GM23248 (cell line): ENCODE measurements at regions not wholly inside any gene's neighbourhood (a gene's known extent, or its start where the extent isn't known, plus 50 kb on each side); places are given as distances from the start of the nearest gene placed in this dataset.

Experiments
- DNase-seq: peaks from one replicate; pipeline ENCODE4 v3.0.0-alpha.2; 2015
- H2AFZ ChIP-seq: fragments of 200-600 bp; sonication (generic); 2 replicates; pipeline ENCODE4 v1.6.1; 2016; ENCODE audit warnings: antibody characterized with exemption
- H3F3A ChIP-seq: fragments of 200-600 bp; sonication (generic); 2 replicates; pipeline ENCODE4 v1.6.1; 2016; ENCODE audit warnings: mild to moderate bottlenecking, antibody characterized with exemption, mixed run types; ENCODE audit not compliant: insufficient read depth
- H3K27ac ChIP-seq: fragments of 200-600 bp; sonication (generic); 2 replicates; pipeline ENCODE4 v1.5.1; 2016; ENCODE audit warnings: mild to moderate bottlenecking
- H3K27me3 ChIP-seq: fragments of 200-600 bp; sonication (generic); replicated peaks from 2 replicates; pipeline ENCODE4 v1.6.1; 2016; ENCODE audit warnings: mild to moderate bottlenecking; ENCODE audit not compliant: insufficient read depth
- H3K36me3 ChIP-seq: fragments of 200-600 bp; sonication (generic); 2 replicates; pipeline ENCODE4 v1.6.1; 2016; ENCODE audit warnings: low read depth, mild to moderate bottlenecking
- H3K4me1 ChIP-seq: fragments of 200-600 bp; sonication (generic); 2 replicates; pipeline ENCODE4 v1.6.1; 2016; ENCODE audit warnings: mild to moderate bottlenecking; ENCODE audit not compliant: insufficient read depth
- H3K4me2 ChIP-seq: fragments of 200-600 bp; sonication (generic); one replicate; pipeline ENCODE4 v1.6.1; 2016; ENCODE audit warnings: mild to moderate bottlenecking; ENCODE audit not compliant: unreplicated experiment
- H3K4me3 ChIP-seq: fragments of 200-600 bp; sonication (generic); 2 replicates; pipeline ENCODE4 v1.5.1; 2016; ENCODE audit warnings: mild to moderate bottlenecking
- H3K79me2 ChIP-seq: fragments of 200-600 bp; sonication (generic); 2 replicates; pipeline ENCODE4 v1.6.1; 2016; ENCODE audit warnings: mild to moderate bottlenecking; ENCODE audit not compliant: insufficient read depth
- H3K9ac ChIP-seq: fragments of 200-600 bp; sonication (generic); 2 replicates; pipeline ENCODE4 v1.6.1; 2016; ENCODE audit warnings: mild to moderate bottlenecking
- H3K9me2 ChIP-seq: fragments of 200-600 bp; sonication (generic); 2 replicates; pipeline ENCODE4 v1.6.1; 2016; ENCODE audit warnings: mixed run types, mild to moderate bottlenecking, moderate library complexity; ENCODE audit not compliant: insufficient read depth
- H3K9me3 ChIP-seq: fragments of 200-600 bp; sonication (generic); one replicate; pipeline ENCODE4 v1.6.1; 2017; ENCODE audit warnings: low read depth
- H4K20me1 ChIP-seq: fragments of 200-600 bp; sonication (generic); 2 replicates; pipeline ENCODE4 v1.6.0; 2016; ENCODE audit not compliant: insufficient read depth
- EZH2 ChIP-seq: fragments of 200-600 bp; sonication (generic); IDR thresholded peaks from 2 replicates; pipeline ENCODE4 v1.6.1; 2018; ENCODE audit warnings: antibody characterized with exemption, mild to moderate bottlenecking; ENCODE audit not compliant: insufficient read depth, poor library complexity, severe bottlenecking
- EZH2phosphoT487 ChIP-seq: fragments of 200-600 bp; sonication (generic); IDR thresholded peaks from 2 replicates; pipeline ENCODE4 v1.6.1; 2018; ENCODE audit warnings: antibody characterized with exemption, moderate library complexity, mild to moderate bottlenecking, low read depth; ENCODE audit not compliant: insufficient read depth
- WGBS, 2 experiments: methylation state at CpG; one replicate each; pipeline ENCODE4 v1.1.6; 2015 to 2017; ENCODE audit warnings: low lambda C conversion rate in 2 of 2, low coverage in 1 of 2; ENCODE audit errors: missing lambda C conversion rate in 2 of 2; 5-methylcytosine and 5-hydroxymethylcytosine counted together
- in situ Hi-C: fragments of 300-500 bp; cut with MboI; formaldehyde crosslinking; loops from 2 replicates; pipeline ENCODE4 v1.15.0; 2020

- in situ Hi-C loops = no loop called here
- Histone ChIP-seq H4K20me1 (no peaks in the 10 kb centered on the region), H3K79me2 (no peaks in the 10 kb centered on the region), H3F3A (peaks cover 44% of the 10 kb centered on the region), H3K4me2 (peak overlapping the region; percentile 78), H3K4me3 (peak overlapping the region; percentile 60), H3K9me2 (no peaks in the 10 kb centered on the region), H3K27me3 (no peaks in the 10 kb centered on the region), H2AFZ (peak overlapping the region; percentile 61), H3K9me3 (no peaks in the 10 kb centered on the region), H3K9ac (peak overlapping the region; percentile 78), H3K36me3 (no peaks in the 10 kb centered on the region), H3K4me1 (peaks cover 54% of the 10 kb centered on the region), H3K27ac (peak overlapping the region; percentile 95)
- peak; percentile 88 for DNase-seq
- WGBS, 2 experiments = 0% methylated on average over 3 of the region's 3 CpGs
- TF ChIP-seq EZH2phosphoT487 (no peak), EZH2 (no peak)
Measured at GRCh38 chr20:50339466-50339901, 148.9 kb downstream of the CEBPB start.

GRCh38 chr20:50340541-50340940, 149.9 kb downstream of the CEBPB start:
- H3K4me3 ChIP-seq = no peak overlapping the region
- H3K9ac ChIP-seq = no peak overlapping the region
- no peaks in the 10 kb centered on the region for H3K9me2 ChIP-seq
- H3K79me2 ChIP-seq = no peaks in the 10 kb centered on the region
- peaks cover 39% of the 10 kb centered on the region for H3F3A ChIP-seq
- peaks cover 44% of the 10 kb centered on the region for H3K4me1 ChIP-seq
- no peaks in the 10 kb centered on the region for H3K36me3 ChIP-seq
- in situ Hi-C loops = no loop called here
- no peak overlapping the region for H2AFZ ChIP-seq
- H4K20me1 ChIP-seq = no peaks in the 10 kb centered on the region
- DNase-seq = no peak
- 96 to 99% methylated on average over 7 of the region's 7 CpGs for WGBS, 2 experiments
- H3K27me3 ChIP-seq = no peaks in the 10 kb centered on the region
- H3K9me3 ChIP-seq = no peaks in the 10 kb centered on the region
- H3K4me2 ChIP-seq = no peak overlapping the region
- no peak for TF ChIP-seq EZH2
- TF ChIP-seq EZH2phosphoT487 = no peak
- H3K27ac ChIP-seq = peak overlapping the region; percentile 95; the same call in 1 of the 2 replicates

- Histone ChIP-seq H3K4me2 (no peak overlapping the region), H3K9ac (no peak overlapping the region), H3K4me3 (no peak overlapping the region), H2AFZ (no peak overlapping the region), H3K36me3 (no peaks in the 10 kb centered on the region), H3K27ac (no peak overlapping the region), H3K4me1 (peaks cover 39% of the 10 kb centered on the region), H3K9me2 (no peaks in the 10 kb centered on the region), H3K79me2 (no peaks in the 10 kb centered on the region), H3F3A (peaks cover 34% of the 10 kb centered on the region), H3K27me3 (no peaks in the 10 kb centered on the region), H3K9me3 (no peaks in the 10 kb centered on the region), H4K20me1 (no peaks in the 10 kb centered on the region)
- TF ChIP-seq EZH2 = no peak
- TF ChIP-seq EZH2phosphoT487 = no peak
- in situ Hi-C loops = no loop called here
- 93 to 95% methylated on average over 9 of the region's 9 CpGs for WGBS, 2 experiments
- DNase-seq = no peak
Measured at GRCh38 chr20:50341050-50341449, 150.4 kb downstream of the CEBPB start.

DNA sequence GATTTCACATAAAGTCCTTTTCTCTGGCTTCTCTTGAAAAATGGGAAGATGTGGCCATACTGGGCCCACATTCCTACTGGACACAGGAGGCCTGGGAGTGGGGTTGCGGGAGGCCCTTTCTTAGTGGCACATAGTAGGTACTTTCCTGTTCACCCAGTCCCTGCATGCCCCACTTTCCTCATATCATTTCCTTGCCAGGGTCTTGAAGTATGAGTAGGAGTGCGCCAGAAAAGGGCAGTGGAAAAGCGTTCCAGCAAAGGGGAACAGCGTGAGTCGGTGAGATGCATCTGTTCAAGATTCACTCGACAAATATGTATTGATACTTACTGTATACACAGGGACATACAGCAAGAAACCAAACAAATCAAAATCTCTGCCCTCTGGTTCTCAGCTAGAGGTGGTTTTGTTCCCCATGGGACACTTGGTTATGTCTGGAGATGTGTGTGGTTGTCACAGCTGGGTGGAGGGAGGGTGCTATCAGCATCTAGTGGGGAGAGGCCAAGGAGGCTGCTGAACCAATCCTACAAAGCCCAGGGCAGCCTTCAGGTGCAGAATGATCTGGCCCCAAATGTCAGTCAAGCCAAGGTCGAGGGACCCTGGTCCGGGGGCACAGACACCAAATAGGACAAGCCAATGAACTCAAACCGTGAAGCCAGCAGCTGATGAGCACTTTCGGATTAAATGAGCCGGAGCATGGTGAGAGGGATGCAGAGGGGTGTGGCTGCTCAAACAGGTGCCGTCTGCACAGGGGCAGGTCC, 151.4 kb downstream of the CEBPB start:
- in situ Hi-C loops = no loop called here
- Histone ChIP-seq H3K9ac (no peak overlapping the region), H3K36me3 (no peaks in the 10 kb centered on the region), H4K20me1 (no peaks in the 10 kb centered on the region), H3K4me2 (no peak overlapping the region), H3K27ac (no peak overlapping the region), H3F3A (peaks cover 24% of the 10 kb centered on the region), H3K27me3 (no peaks in the 10 kb centered on the region), H3K9me3 (no peaks in the 10 kb centered on the region), H3K9me2 (no peaks in the 10 kb centered on the region), H2AFZ (no peak overlapping the region), H3K79me2 (no peaks in the 10 kb centered on the region), H3K4me3 (no peak overlapping the region), H3K4me1 (peaks cover 37% of the 10 kb centered on the region)
- WGBS, 2 experiments = 93 to 94% methylated on average over 12 of the region's 12 CpGs
- DNase-seq = no peak
- TF ChIP-seq EZH2phosphoT487 (no peak), EZH2 (no peak)
